Ishikawa (cell line): ENCODE measurements at regions not wholly inside any gene's neighbourhood (a gene's known extent, or its start where the extent isn't known, plus 50 kb on each side); places are given as distances from the start of the nearest gene placed in this dataset.

ENCODE experiments used
- CEBPB ChIP-seq: IDR thresholded peaks from 2 replicates; pipeline ENCODE4 v1.6.1; 2012
- CREB1 ChIP-seq: IDR thresholded peaks from 2 replicates; pipeline ENCODE4 v1.6.1; 2012; ENCODE audit warnings: low read depth
- EGR1 ChIP-seq: IDR thresholded peaks from 2 replicates; pipeline ENCODE4 v1.6.1; 2012
- EP300 ChIP-seq: IDR thresholded peaks from 2 replicates; pipeline ENCODE4 v1.6.1; 2012; ENCODE audit warnings: borderline replicate concordance
- FOXM1 ChIP-seq: IDR thresholded peaks from 2 replicates; pipeline ENCODE4 v1.6.1; 2012; ENCODE audit warnings: low read depth, borderline replicate concordance
- MAX ChIP-seq: IDR thresholded peaks from 2 replicates; pipeline ENCODE4 v1.6.1; 2012
- NFIC ChIP-seq: IDR thresholded peaks from 2 replicates; pipeline ENCODE4 v1.6.1; 2012
- RAD21 ChIP-seq: IDR thresholded peaks from 2 replicates; pipeline ENCODE4 v1.6.1; 2012; ENCODE audit warnings: low read depth
- REST ChIP-seq: IDR thresholded peaks from 2 replicates; pipeline ENCODE4 v1.6.1; 2012; ENCODE audit warnings: low read depth, mild to moderate bottlenecking
- TAF1 ChIP-seq: IDR thresholded peaks from 2 replicates; pipeline ENCODE4 v1.6.1; 2012; ENCODE audit warnings: low read depth, mild to moderate bottlenecking
- TCF12 ChIP-seq: IDR thresholded peaks from 2 replicates; pipeline ENCODE4 v1.6.1; 2012; ENCODE audit warnings: low read depth
- TEAD4 ChIP-seq: IDR thresholded peaks from 2 replicates; pipeline ENCODE4 v1.6.1; 2012
- USF1 ChIP-seq: IDR thresholded peaks from 2 replicates; pipeline ENCODE4 v1.6.1; 2012
- YY1 ChIP-seq: IDR thresholded peaks from 2 replicates; pipeline ENCODE4 v1.6.1; 2012; ENCODE audit warnings: low read depth
- ZBTB7A ChIP-seq: IDR thresholded peaks from 2 replicates; pipeline ENCODE4 v1.6.1; 2012; ENCODE audit warnings: low read depth

DNA sequence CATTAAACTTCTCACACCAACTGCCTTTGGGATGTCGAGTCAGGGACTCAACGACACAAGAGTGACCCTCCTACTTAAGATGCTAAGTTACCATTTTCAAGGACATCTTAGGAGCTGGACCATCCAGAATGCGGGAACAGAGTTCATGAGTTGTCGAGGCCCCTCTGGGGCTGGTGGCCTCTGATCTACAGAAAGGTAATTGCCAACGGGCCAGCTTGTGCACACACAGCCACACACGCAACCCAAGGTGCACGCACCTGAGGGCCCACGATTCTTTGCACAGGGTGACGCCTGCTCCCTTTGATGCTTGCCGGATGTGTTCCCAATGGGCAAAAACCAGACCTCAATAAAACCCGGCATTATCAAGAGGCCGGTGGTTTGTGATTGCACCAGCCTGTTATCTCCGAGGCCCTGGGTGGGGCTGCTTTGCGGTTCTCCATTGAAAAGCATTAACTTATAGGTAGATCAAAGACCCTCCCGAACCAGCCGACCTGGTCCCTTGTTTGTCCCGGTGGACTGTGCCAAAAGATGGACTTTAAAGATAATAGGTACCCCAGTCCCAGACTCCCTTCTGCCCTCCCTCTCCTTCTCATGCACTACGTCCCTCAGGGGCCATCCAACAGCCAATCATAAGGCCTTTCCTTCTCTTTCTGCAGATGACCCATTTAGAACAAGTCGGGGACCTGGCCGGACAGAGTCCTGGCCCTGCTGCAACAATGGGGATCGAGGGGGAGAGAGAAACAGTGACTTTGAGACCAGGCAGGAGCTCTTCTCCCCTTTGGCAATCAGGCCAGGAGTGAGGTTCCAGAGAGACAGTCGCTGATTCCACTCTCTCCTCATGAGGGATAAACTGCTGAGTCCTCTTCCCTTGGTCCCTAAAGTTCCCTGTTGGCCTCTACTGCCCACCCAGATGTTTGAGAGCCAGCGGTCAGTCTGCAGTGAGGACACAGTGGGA, 292.5 kb downstream of the SOX9 start:
- TF ChIP-seq TEAD4 (no peak), EGR1 (no peak), YY1 (no peak), ZBTB7A (no peak), REST (no peak), RAD21 (no peak), TAF1 (no peak), TCF12 (no peak), EP300 (no peak), NFIC (no peak), MAX (no peak), CEBPB (no peak), FOXM1 (no peak), CREB1 (no peak)

- TF ChIP-seq TEAD4: no peak
- no peak for TF ChIP-seq CREB1
- TF ChIP-seq YY1: no peak
- no peak for TF ChIP-seq TAF1
- TF ChIP-seq REST: no peak
- TF ChIP-seq MAX: no peak
- no peak for TF ChIP-seq EGR1
- TF ChIP-seq CEBPB: no peak
- no peak for TF ChIP-seq ZBTB7A
These were observed 293.2 kb downstream of the SOX9 start for GRCh38 chr17:72414032-72414396.

DNA sequence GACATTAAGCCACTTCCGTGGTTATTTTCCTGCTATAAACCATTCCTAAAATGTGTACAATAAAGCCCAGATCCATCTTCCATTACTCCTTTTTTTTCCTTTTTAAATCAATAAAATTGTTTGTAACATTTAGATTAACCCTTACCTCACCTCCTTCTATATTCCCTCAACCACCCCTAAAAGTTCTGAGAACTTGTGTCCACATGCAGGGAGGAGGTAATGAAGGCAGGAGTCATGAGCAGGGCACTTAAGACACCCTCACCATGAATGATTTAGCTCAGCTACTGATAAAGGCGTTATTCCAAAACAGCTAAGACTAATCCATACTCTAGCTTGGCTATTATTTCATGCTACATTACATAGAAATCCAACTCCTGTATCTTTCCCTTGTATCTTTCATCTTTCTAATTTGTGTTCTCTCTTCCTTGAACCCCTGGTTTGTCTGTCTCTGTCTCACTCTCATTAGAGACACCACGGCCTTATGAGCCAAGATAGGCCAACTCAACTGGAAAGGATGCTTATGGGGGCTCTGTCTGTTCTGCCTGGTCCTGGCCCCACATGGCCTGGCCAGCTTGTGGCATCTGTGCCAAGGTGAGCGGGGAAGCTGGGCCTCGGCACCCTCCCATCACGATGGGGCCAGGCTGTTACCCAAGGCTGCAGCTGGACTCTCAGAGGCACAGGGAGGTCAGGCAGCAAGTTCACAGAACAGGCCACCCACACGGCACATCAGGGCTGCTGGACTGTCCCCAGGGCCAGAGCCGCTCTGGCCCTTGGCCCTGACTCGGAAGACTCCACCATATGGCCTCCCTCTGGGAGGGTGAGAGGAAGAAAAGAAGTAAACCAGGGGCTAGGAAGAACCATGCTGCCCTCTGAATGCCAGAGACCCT, 294.4 kb downstream of the SOX9 start:
- TF ChIP-seq REST: no peak
- TF ChIP-seq NFIC: no peak
- TF ChIP-seq CEBPB: no peak
- TF ChIP-seq TAF1: no peak
- TF ChIP-seq FOXM1: no peak
- no peak for TF ChIP-seq RAD21
- TF ChIP-seq YY1: no peak
- TF ChIP-seq EP300: no peak
- no peak for TF ChIP-seq TEAD4
- TF ChIP-seq EGR1: no peak
- no peak for TF ChIP-seq MAX
- TF ChIP-seq TCF12: no peak

DNA sequence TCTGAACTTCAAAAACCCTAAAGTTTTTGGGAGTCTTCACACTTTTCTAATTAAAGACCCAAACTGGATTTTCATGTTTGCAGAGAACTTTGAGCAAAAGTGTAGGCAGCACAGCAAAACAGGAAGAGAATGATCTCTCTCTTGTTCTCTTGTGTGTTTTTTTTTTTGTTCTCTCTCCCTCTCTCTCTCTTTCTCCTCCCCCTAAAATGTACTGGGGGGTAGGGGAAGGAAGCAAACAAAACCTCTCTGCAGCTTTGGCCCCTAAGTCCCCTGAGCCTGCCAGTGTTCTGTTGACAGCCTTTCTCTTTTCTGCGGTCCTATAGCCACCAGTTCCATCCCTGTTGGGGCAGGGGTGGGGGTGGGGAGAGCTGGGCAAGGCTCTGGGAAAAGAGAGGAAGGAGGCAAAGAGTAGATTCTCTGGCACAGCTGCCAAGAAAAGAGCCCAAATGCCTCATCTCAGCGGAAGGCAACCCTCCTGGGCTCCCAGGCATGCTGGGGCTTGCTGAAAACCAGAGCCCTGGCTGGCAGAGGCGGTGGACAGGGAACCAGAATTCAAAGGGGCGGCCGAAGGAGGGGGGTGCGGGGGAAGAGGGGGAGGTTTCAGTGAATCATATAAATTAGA, 295.3 kb downstream of the SOX9 start:
- TF ChIP-seq USF1 (no peak), ZBTB7A (no peak), TCF12 (no peak), NFIC (no peak), CEBPB (no peak), TAF1 (no peak), MAX (no peak), FOXM1 (no peak)
